HG03469 (cell line): ENCODE measurements at regions not wholly inside any gene's neighbourhood (a gene's known extent, or its start where the extent isn't known, plus 50 kb on each side); places are given as distances from the start of the nearest gene placed in this dataset.

Experiments used
- ATAC-seq: cut with Tn5 transposase; IDR thresholded peaks from one replicate; pipeline ENCODE4 v1.9.1; 2021; ENCODE audit warnings: mild to moderate bottlenecking, moderate library complexity, moderate number of reproducible peaks; ENCODE audit not compliant: unreplicated experiment

DNA sequence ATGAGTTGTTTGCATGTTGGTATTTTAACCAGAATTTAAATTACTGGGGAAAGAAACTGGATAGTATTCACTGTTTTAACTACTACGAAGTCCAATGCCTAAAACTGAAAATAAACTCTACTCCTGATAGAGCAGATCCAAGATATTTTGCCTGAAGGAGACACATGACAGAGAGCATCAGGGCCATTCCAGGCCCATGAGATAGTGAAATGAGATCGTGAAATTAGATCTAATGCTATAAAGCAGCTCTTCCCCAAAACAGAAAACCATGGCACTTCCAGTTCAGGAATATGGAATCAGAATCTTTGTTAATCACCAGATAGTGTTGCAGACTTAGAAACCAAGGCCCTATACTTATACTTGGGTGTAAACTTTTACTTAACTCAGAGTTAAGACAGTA is 124.3 kb upstream of the CACNA2D1 start:
- no peak for ATAC-seq

DNA sequence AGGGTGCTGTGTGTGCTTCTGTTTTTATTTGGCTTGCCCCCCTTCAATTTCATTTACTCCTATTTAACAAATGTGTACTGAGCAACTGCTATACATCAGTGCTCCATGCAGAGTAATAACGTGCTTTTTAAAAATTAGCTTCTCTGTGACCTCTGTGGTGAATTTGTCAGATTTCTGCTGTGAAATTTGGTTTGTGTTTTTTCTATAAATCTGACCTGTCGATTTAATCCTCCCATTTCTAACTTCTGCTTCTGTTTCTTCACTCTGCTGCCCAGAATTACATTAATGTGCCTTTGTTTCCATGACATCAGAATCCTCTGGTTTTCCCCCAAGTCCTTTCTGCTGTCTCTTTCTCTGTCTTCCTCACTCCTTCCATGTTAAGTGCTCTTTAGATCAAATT is 123.8 kb upstream of the CACNA2D1 start:
- no peak for ATAC-seq

- no peak for ATAC-seq
Measured at GRCh38 chr7:82566752-82567151, 123.2 kb upstream of the CACNA2D1 start.

DNA sequence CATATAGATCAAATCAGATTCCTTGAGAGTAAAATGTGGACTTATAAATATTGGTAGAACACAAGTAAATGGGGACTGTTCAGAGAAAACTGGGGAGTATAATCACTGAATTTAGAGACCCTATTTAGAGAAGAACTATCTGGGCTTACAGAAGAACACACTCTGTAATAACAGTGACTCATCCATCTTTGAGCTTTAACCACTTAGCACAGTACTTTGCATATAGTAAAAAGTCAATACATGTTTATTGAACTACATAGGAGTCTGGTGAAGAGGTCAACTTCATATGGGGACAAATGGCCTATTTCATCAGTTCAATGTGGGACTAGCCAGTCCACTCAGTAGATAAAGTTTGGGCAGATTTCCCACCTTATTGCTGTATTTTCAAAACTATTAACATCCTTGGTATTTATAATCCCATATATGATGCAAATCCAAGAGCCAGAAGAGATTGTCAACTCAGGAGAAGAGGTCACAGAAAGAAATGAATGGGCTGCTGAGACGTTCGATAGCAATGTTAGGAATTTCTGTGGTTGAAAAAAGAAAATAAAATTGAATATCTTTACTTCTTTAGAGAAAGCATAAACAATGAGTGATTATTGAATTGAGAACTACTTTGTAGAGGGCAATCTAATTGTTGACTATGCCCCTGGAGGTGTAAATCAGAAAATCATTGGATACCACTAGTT is 119.3 kb upstream of the CACNA2D1 start:
- ATAC-seq, result no peak

DNA sequence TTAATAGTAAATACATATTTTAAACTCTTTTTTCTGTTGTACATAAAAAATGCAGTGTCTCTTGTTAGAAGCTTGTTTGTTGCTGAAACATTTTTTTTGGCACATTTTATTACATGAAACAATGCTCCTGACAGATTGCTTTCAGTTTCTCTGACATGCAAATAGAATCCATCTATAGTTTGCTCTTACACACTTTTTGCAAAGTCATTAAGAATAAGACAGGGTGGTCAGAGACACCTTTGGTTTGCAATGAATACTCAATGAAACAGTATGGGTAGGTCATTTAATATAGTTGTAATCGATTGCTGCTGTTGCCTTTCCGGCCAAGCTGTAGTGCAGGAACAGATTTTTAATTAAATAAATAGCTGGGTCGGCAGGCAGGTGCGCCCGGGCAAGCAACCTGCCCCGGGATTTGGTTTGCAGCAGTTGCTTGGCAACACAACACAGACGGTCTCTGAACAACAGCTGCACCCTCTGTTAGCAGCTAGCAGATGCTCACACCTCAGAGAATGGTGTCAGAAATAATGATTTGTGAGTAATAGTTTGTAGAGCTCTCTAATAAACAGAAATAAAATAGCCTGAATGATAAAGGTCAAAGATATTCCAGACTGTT is 115.7 kb upstream of the CACNA2D1 start:
- no peak for ATAC-seq

GRCh38 chr7:82549616-82550285 is 106.2 kb upstream of the CACNA2D1 start:
- no peak for ATAC-seq

GRCh38 chr7:82548141-82548688 is 104.6 kb upstream of the CACNA2D1 start:
- ATAC-seq, result no peak

DNA sequence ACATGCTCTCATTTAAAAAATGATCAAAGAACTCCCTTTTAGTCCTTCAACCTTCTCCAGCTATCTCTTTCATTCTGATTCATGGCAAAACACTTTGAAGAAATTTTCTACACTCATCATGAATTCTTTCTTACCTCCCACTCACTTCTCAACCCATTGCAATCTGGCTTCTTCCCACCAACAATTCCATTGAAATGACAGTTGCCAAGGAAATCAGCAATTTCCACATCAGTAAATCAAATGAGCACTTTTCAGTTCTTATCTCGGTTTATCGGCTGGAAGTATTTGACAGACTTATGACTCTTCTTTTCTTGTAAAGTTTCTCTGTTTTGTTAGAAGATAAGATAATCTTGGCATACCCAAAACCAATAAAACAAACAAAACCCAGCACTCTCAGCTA is 99.1 kb upstream of the CACNA2D1 start:
- no peak for ATAC-seq

DNA sequence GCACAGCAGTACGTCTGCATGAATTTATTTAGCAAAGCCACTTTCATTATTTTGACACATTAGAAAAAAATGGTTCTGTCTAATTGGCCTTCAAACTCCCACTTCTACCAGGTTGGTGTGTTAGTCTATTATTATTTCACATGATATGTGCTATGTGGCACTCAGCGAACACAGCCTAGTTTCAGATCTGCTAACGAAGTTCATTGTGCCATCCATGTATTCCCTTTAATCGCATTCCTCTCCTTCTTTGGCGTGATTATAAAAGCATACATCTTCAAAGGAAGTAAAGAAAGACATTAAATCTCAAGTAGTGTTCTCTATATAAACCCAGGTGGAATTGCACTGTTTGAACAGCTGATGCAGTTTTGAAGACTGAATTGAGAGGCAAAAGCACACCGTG is 96.4 kb upstream of the CACNA2D1 start:
- no peak for ATAC-seq

DNA sequence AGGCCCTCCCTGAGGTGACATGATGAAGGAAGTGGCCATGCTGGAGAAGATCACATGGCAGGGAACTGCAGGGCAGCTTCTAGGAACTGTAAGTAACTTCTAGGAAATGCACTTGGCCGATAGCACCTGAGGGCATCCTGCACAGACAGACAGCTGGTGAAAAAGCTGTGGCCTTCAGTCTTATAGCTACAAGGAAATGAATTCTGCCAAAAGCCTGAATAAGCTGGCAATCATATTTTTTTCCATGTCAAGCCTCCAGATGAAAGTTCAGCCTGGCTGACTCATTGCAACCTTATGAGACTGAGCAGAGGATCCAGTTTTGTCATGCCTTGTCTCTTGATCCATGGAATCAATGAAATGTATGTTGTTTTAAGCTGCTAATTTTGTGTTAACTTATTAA is 91.1 kb upstream of the CACNA2D1 start:
- no peak for ATAC-seq

DNA sequence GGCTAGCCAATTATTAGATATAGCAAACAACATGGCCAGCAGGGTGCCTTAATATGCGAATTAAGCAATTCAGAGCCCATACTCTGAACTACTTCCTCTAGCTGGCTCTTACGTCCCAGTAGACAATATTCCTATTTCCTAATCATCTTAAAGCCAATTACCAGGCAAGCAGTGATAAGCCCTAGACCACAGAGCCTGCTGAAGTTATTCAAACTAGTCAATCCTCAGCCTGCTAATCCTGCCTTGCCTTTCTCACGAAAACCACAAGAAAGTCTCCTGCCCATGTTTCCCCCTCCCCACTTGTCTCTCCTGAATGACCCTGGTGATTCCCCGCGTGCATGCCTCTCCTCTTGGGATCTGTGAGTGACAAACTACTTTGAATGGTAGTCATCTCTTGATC is 86.8 kb upstream of the CACNA2D1 start:
- no peak for ATAC-seq

GRCh38 chr7:82528577-82529310 is 85.2 kb upstream of the CACNA2D1 start:
- no peak for ATAC-seq

DNA sequence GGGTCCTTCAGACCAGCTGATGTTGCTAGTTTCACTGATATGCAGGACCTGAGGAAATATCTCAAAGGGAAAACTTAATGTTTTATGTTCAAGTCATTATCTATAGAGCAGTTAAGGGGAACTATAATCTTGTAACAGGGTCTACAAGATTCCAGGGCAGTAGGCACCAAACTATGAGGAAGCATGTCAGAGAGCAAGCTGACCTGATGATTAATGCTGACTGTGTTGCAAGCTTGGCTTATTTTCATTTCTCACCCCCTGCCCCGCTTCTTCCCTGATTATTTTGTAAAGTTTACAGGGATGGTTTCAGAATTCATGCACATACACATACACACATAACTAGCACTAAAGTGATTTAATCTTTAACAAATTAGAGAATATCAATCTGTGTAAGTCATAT is 84.3 kb upstream of the CACNA2D1 start:
- ATAC-seq, result no peak

GRCh38 chr7:82521906-82522445 is 78.4 kb upstream of the CACNA2D1 start:
- ATAC-seq, result no peak

DNA sequence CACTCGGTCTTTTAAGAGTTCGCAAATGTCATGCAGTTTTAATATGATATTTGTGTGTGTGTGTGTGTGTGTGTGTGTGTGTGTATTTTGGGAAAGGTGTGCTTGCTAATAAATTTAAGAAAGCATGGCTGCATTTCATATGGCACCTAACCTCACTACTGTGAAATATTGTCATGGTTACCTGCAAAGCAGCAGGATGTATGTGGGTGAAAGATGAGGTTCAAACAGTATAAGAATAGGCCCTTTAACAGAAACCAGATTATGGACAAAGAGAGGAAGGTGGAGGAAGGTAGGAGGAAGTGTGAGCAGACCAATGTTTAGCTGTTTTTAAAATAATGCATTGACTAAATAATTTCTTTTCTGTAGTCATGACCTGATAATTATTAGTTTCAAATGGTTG is 73.5 kb upstream of the CACNA2D1 start:
- no peak for ATAC-seq

GRCh38 chr7:82511542-82511941 is 68.0 kb upstream of the CACNA2D1 start:
- ATAC-seq, result no peak

GRCh38 chr7:82507976-82508677 is 64.5 kb upstream of the CACNA2D1 start:
- ATAC-seq, result no peak

GRCh38 chr7:82507365-82507975 is 63.9 kb upstream of the CACNA2D1 start:
- ATAC-seq, result no peak

DNA sequence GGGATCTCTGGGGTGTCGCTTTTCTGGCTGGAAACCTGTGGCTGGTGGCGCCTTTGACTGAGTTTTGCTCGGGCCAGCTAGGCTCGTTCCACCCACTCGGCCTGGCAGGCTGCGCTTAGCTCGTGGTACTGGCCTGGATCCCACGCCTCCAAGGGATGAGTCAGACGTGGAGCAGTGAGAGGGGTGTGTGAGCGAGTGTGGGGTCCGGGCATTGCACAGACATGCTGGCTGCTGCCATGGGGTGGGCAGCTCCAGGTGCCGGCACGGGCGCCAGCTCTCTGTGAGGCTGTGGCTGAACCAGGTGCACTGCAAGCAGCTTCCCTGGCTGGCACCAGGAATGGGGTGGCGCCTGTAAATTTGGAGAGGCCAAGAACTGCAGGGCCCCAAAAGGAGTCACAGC is 63.1 kb upstream of the CACNA2D1 start:
- no peak for ATAC-seq

GRCh38 chr7:82506208-82506607 is 62.6 kb upstream of the CACNA2D1 start:
- ATAC-seq, result no peak
